Fibroblast of gingiva (primary cell): ENCODE measurements at regions not wholly inside any gene's neighbourhood (a gene's known extent, or its start where the extent isn't known, plus 50 kb on each side); places are given as distances from the start of the nearest gene placed in this dataset.
"Not testable (repeated sequence)": the region's sequence is repeated elsewhere in the genome, so short reads cannot be mapped to it uniquely, and the experiment has no call there.

Experiments
- DNase-seq: peaks from one replicate; pipeline ENCODE4 v3.0.0-alpha.2; 2011; ENCODE audit warnings: low read depth

DNA sequence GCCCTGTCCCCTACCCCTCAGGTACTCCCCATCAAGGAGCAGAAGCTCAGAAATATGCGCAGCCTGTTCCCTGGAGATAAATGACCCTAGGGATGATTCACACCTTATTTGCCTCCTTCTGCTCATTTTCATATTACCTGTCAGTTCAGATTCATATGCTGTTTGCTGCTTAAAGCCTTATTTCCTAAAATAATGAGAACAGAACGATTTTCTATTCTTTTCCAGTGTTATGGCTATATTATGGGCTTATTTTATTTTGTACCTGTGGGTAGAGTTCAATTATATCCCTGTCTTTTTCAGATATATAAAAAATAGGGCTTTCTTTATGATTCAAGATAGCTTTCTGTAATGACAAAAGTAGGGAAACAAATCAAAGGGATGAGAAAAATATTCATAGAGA is 224.8 kb downstream of the RPAP3 start:
- no peak for DNase-seq

DNA sequence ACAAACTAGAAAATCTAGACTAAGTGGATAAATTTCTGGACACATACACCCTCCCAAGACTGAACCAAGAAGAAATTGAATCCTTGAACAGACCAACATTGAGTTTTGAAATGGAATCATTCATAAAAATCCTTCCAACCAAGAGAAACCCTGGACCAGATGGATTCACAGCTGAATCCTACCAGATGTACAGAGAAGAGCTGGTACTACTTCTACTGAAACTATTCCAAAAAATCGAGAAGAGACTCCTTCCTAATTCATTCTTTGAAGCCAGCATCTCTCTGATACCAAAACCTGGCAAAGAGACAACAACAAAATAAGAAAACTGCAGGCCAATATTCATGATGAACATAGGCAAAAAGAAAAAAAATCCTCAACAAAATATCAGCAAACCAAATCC is 227.4 kb downstream of the RPAP3 start:
- DNase-seq, result no peak

DNA sequence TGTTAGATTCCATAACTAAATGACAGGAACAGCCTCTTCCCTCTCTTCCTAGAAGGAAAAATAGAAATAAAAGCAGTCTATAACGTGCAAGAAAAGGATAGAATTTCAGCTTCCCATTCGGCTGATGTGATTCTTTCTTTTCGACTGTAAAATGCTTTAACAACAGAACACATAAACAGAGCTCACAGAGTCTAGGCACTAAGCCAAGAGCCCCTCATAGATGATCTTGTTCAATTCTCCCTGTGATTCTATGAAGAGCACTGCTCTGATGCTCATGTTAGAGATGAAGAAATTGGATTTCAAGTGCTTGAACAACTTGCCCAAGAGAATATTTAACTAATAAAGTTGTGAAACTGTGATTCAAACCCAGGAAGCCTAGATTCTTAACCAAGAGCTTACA is 232.7 kb downstream of the RPAP3 start:
- no peak for DNase-seq

DNA sequence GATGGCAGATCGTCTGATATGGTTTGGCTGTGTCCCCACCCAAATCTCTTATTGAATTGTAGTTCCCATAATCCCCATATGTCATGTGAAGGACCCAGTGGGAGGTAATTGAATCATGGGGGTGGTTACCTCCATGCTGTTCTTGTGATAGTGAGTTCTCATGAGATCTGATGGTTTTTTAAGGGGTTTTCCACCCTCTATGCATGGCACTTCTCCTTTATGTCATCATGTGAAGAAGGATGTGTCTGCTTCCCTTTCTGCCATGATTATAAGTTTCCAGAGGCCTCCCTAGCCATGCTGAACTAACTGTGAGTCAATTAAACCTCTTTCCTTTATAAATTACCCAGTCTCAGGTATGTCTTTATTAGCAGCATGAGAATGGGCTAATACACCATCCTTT is 235.5 kb downstream of the RPAP3 start:
- not testable (repeated sequence) for DNase-seq

DNA sequence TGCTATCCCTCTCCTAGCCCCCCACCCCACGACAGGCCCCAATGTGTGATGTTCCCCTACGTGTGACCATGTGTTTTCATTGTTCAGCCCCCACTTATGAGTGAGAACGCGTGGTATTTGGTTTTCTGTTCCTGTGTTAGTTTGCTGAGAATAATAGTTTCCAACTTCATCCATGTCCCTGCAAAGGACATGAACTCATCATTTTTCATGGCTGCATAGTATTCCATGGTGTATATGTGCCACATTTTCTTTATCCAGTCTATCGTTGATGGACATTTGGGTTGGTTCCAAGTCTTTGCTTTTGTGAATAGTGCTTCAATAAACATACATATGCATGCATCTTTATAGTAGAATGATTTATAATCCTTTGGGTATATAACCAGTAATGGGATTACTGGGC is 241.9 kb downstream of the RPAP3 start:
- DNase-seq, result not testable (repeated sequence)

DNA sequence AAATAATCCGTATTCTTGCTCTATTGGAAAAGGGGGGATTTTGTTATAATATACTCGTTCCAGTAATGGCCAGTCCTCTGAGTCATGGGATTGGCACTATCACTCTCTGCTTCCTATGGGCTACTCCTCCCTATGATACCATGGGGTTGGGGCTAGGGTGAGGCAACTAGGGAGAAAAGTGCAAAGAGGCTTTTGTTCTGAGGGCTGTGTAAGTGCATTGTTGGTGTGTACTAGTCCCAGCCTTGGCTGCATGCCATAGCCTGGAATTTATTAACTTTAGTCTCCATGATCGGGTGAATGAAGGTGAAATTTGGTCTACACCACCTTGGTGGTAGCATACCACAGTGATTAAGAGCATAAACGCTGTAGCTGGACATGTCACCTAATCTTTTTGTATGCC is 247.6 kb downstream of the RPAP3 start:
- no peak for DNase-seq

DNA sequence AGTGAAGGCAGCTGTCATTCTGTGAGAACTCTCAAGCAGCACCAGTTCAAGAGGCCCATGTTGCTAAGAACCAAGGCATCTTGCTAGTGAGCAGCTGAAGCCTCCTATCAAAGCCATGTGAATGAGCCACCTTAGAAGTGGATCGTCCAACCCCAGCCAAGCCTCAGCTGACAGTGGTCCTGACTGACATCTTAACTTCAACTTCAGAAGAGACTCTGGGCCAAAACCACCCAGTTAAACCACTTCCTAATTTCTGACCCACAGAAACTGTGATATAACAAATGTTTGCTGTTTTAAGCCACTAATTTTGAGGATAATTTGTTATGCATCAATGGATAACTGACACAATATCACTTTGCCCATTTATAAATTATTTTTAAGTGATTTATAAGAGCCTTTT is 256.0 kb downstream of the RPAP3 start:
- no peak for DNase-seq

DNA sequence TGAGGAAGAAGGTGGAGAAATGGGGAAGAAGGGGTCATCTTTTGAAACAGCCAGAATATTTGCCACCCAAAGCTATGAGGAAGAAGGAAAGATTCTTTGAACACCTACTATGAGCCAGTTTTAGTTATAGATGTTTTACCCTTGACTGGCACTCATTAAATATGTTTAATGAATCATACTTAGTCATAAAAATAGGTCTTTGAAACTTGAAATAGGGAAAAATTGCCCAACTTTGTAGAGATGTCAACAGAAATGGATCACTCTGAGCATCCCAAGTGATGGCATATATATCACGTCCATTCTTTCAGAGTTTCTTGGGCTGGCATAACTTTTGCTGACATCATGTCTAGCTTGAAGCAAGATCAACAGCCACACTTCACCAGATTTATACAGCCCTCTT is 263.5 kb downstream of the RPAP3 start:
- no peak for DNase-seq

DNA sequence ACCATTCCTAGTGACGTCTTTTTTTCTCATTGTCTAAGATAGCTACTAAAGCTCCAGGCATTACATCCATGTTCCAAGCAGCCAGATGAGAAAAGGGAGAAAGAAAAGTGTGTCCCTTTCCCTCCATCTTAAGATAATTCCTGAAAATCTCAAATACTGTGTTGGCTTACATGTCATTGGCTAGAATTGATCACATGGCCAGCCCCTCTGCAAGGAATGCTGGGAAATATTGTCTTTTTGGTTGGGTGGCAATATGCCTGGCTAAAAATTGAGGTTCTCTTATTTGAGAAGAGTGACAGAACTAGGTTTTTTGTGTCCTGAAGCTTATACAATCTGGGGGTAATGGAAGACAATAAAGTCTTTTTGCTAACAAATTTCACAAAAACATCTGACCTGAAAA is 264.3 kb downstream of the RPAP3 start:
- no peak for DNase-seq

DNA sequence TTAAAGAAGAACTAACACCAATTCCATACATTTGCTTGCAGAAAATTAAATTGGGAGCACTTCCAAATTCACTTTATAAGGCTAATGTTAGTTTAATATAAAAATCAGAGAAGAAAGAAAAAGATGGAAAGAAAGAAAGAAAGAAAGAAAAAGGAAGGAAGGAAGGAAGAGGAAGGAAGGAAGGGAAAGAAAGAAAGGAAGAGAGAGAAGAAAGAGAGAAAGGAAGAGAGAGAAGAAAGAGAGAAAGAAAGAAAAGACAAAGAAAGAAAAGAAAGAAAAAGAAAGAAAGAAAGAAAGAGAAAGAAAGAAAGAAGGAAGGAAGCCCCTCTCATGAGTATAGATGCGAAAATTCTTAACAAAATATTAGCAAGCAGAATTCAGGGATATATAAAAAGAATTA is 267.7 kb downstream of the RPAP3 start:
- no peak for DNase-seq

DNA sequence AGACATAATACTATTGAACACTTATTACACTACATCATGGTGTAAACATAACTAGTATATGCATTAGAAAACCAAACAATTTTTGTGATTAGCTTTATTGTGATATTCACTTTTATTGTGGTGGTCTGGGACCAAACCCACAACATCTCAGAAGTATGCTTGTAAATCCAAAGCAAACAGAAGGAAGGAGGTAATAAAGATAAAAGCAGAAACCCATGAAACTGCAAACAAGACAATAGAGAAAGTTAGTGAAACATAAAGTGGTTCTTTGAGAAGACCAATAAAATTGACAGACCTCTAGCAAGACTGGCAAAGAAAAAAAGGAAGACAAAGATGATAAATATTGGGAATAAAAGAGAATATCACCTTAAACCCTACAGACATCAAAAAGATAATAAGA is 268.3 kb downstream of the RPAP3 start:
- no peak for DNase-seq

DNA sequence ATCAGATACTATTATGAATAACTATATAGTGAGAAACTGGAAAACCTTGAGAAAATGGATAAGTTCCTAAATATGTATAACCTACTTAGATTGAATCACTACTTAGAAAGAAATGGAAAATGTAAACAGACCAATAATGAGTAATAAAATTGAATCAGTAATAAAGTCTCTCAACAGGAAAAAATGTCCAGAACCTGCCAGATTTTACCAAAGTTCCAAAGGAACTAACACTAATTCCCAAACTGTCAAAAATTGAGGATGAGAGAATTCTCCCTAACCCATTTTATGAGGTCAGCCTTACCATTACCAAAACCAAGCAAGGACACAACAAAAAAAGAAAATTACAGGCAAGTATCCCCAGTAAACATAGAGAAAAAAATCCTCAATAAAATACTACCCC is 272.0 kb downstream of the RPAP3 start:
- DNase-seq, result no peak

DNA sequence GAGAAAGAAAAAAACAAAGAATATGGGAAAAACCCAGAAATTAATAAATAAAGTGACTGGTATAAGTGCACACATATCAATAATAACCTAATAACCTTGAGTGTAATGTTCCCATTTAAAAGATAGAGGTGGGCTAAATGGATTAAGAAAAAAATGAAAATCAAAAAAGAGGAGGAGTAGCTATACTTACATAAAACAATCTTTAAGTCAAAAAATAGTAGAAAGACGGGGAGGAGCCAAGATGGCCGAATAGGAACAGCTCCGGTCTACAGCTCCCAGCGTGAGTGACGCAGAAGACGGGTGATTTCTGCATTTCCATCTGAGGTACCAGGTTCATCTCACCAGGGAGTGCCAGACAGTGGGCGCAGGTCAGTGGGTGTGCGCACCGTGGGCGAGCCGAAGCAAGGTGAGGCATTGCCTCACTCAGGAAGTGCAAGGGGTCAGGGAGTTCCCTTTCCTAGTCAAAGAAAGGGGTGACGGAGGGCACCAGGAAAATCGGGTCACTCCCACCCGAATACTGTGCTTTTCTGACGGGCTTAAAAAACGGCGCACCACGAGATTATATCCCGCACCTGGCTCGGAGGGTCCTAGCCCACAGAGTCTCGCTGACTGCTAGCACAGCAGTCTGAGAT is 279.0 kb downstream of the RPAP3 start:
- not testable (repeated sequence) for DNase-seq

DNA sequence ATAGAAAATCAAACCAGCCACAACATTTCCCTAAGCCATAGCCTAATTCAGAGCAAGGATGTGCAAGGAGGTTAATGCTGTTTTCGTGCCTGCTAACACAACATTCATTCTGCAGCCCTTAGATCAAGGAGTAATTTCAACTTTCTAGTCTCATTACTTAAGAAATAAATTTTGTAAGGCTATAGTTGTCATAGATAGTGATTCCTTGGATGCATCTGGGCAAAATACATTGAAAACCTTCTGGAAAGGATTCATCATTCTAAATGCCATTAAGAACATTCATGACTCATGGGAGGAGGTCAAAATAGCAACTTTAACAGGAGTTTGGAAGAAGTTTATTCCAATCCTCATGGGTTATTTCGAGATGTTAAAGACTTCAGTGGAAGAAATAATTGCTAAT is 283.2 kb downstream of the RPAP3 start:
- DNase-seq, result no peak

DNA sequence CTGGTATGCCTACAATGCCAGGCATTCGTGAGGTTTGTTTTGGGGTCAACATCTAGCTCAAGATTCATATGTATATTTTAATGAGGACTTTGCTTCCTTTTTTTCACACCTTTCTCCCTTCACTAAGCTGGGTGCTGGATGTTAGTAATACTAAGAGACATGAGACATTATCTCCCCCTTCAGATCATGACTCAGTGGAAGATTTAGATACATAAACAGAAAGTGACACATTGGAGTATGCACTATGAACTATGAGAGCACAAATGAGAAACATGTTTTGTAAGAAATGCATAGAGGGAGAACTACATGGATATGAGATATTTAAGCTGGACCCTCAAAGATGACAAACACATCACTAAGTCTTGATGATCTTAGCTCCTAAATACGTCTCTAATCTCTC is 286.3 kb downstream of the RPAP3 start:
- no peak for DNase-seq

DNA sequence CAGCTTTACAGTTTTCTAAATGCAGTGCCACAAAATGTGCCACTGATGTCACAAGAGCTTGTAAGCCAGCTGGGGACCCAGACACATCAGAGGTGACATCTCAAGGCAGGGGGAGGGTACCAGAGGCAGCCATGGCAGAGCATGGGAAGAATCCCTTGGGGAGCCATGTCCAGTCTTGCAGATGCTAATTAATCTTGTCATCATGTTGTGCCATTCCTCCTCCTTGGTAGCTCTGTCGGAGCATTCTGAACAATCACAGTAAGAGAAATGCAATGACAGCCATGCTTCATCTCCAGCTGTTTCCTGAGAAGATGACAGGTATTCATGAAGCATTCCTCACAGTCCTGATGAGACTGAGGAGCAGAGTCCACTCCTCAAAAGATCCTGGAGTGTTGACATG is 287.9 kb downstream of the RPAP3 start:
- no peak for DNase-seq

DNA sequence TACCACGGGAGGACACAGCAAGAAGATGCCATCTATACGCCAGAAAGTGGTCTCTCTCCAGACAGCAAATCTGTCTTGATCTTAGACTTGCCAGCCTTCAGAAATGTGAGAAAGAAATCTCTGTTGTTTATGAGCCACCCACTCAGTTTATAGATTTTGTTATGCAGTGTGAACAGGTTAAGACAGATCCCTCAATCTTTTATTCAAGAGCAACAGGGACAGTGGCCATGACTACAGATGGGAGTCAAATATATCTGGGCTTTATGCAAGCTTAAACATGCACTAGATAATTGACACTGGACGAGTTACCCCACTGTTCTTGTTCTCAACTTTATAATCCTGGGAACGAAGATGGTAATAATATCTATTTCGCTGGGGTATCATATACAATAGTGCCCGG is 288.7 kb downstream of the RPAP3 start:
- DNase-seq, result no peak

DNA sequence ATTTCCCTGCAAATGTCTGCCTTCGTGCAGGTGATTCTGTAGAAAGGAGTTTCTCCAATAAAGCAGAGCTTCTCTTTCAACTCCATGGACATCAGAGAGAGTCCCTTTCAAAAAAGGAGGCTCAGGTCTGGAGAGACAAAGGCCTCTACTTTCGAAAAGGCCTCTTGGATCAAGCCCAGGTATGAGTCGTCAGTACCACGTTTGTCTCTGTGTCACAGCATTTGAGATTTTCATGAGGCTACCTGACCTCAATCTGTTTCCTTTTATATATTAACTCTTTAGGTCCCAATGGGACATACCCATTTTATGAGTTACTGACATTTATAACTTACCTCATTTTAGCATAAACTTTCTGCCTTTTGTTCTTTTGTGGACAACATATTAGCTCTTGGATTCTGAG is 290.8 kb downstream of the RPAP3 start:
- DNase-seq, result no peak

DNA sequence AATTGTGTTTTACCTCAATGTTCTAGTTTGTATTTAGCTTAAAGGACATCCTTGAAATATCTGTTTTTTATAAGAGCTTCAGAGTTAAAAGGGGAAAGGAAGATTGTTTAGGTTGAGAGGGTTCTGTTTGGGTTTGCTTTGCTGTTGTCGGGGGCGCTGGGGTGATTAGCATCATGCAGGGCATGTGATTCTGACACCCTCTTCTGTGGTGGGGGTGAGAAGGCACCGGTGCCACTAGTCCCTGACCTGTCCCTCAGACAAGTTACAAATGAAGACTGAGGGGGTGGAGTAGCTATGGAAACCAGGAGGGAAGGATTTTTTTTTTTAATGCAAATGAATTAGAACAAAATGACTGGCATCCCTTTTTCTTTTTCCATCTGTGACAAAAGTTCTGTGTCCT is 291.3 kb downstream of the RPAP3 start:
- DNase-seq, result no peak

DNA sequence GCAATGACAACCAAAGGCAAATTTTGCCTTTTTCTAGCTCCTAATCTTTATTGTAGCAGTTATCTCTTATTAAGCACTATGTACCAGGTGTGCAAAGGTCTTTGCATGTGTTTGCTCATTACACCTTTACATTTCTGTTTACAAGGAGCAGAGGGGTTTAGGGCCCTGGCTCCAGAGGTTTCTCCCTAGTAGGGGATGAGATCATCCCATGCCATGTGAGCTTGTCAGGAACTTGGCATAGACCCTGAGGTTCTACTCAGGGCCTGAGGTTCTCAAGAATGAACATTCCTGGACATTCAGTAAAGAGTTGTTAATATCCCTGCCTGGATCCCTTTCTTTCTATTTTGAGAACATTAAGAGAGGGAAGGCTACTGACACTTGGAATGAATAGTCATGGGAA is 292.0 kb downstream of the RPAP3 start:
- DNase-seq, result no peak

DNA sequence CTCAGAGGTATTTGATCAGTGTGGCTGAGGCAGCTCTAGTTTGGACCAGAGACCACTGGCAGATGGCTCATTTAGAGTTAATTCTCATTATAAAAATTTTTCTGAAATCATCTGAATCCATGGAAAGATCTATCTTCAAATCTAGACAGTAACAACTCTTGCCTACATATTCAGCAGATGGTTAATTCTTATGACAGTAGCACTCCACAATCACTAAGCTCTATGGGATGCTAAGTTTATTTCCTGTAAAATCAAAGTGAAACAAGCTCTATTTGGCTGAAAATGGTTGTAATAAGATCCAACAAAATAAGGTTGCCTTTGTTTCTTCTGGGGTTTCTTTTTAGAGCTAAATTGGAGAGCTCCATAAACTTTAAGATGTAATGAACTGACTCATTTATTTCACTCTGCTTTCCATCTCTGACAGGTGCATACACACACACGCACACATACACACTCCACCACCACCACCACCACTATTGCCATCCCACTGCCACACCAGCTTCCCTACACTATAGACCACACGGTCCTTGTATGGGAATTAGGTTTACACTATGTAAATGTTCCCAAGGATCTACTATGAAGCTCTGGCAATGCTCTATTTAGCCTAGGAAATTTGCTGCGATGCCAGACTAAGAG is 293.1 kb downstream of the RPAP3 start:
- no peak for DNase-seq

DNA sequence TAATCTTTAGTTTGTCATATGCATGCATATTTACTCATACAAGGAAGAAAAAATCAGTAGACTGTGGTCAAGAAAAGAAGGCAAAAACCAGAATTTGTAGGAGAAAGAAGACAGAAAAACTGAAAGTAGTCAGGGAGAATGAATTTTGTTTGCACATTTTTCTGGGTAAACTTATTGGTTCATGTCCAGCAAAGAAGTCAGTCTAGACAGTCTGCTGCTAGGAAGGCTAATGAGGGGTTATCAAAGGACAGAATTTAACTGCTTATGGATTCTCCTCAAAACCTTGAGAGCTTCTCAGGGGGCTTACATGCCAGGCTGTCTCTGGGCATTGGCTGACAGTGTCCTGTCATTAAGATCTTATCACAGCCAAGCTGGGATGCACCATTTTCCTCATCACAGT is 293.9 kb downstream of the RPAP3 start:
- DNase-seq, result no peak

DNA sequence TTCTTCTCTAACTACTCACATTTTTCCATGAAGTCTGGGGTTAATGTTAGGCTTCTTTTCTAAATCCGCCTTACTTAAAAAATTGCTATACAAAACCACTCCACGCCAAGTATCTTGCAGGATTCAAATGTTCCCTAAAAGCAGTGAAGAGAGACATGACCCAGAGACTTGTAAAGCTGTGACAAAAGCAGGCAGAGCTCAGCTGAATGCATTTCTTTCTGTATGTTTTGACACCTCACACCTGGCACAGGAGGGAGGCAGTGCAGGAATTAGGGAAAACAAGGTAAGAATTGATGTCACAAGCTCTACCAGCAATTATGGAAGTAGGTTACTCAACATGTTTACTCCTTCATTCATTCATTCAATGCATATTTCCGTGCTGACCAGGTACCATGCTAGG is 295.0 kb downstream of the RPAP3 start:
- DNase-seq, result no peak

DNA sequence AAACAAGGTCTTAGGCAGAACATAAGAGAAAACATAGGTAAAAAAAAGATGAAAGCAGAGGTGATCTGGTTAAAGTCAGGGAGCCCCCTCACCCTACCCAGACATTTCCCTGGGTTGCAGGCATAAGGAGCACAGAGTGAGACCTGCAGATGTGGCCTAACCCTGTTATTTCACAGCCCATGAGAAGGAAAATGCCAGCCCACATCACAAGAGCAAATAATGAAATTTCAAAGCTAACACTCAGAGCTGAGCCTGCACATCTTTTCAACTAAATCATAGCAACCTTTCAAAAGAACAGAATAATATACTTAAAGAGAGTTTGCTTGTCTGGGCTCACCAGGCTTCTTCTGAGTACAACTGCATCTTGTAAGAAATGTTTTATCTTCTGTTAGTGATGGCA is 295.4 kb downstream of the RPAP3 start:
- DNase-seq, result no peak
